ENCODE measurements at regions not wholly inside any gene's neighbourhood (a gene's known extent, or its start where the extent isn't known, plus 50 kb on each side); places are given as distances from the start of the nearest gene placed in this dataset.
"Not testable (repeated sequence)": the region's sequence is repeated elsewhere in the genome, so short reads cannot be mapped to it uniquely, and the experiment has no call there.

GRCh38 chr9:40925149-40925548, 203.3 kb downstream of the FOXD4L6 start:
- peaks cover 70% of the 10 kb centered on the region for H3K9me3 ChIP-seq (ENCODE audit: control insufficient read depth, insufficient read depth, low read length)
- no peak for ATAC-seq
- WGBS (ENCODE audit: insufficient coverage), result 79% methylated on average over 8 of the region's 8 CpGs

GRCh38 chr9:40916399-40916783, 212.1 kb downstream of the FOXD4L6 start:
- H3K27ac Mint-ChIP-seq; intact Hi-C loops (cut with micrococcal nuclease); H3K27me3 Mint-ChIP-seq (ENCODE audit: low read depth in 2 of 2); H3K4me3 Mint-ChIP-seq; DNase-seq; H3K36me3 ChIP-seq (ENCODE audit: control insufficient read depth, insufficient read depth, low read length); H3K27me3 ChIP-seq (ENCODE audit: control insufficient read depth, insufficient read depth, low read length); H3K4me1 ChIP-seq (ENCODE audit: control insufficient read depth, insufficient read depth, low read length); H3K4me1 Mint-ChIP-seq; ATAC-seq; H3K4me3 ChIP-seq (ENCODE audit: low read length); H3K27ac ChIP-seq (ENCODE audit: low read length): not testable (repeated sequence)
- Mint-ChIP-seq H3K36me3 (peaks cover 65% of the 10 kb centered on the region), H3K9me3 (peaks cover 22 to 32% of the 10 kb centered on the region in 2 donors)
- 85% methylated on average over 5 of the region's 5 CpGs for WGBS (ENCODE audit: insufficient coverage)
- H3K9me3 ChIP-seq (ENCODE audit: control insufficient read depth, insufficient read depth, low read length), result peaks cover 57% of the 10 kb centered on the region

More at GRCh38 chr9:40925149-40925548, 203.3 kb downstream of the FOXD4L6 start:
- Mint-ChIP-seq H3K27ac (no peak overlapping the region), H3K4me3 (no peak overlapping the region), H3K9me3 (peaks cover 29 to 46% of the 10 kb centered on the region in 2 donors), H3K36me3 (peaks cover 69% of the 10 kb centered on the region), H3K27me3 (ENCODE audit: low read depth in 2 of 2) (peaks cover 0 to 2% of the 10 kb centered on the region in 2 donors), H3K4me1 (no peaks in the 10 kb centered on the region)
- Histone ChIP-seq H3K4me3 (ENCODE audit: low read length) (no peak overlapping the region), H3K4me1 (ENCODE audit: control insufficient read depth, insufficient read depth, low read length) (no peaks in the 10 kb centered on the region), H3K27ac (ENCODE audit: low read length) (no peak overlapping the region), H3K27me3 (ENCODE audit: control insufficient read depth, insufficient read depth, low read length) (no peaks in the 10 kb centered on the region), H3K36me3 (ENCODE audit: control insufficient read depth, insufficient read depth, low read length) (no peaks in the 10 kb centered on the region)
- intact Hi-C loops (cut with micrococcal nuclease), result no loop called here
- TF ChIP-seq CTCF (IDR thresholded peaks at IDR 0.05), result no peak
- DNase-seq, result no peak

- H3K27me3 ChIP-seq (ENCODE audit: control insufficient read depth, insufficient read depth, low read length); H3K4me1 Mint-ChIP-seq; ATAC-seq; H3K4me1 ChIP-seq (ENCODE audit: control insufficient read depth, insufficient read depth, low read length); H3K36me3 ChIP-seq (ENCODE audit: control insufficient read depth, insufficient read depth, low read length); H3K27ac ChIP-seq (ENCODE audit: low read length); DNase-seq; intact Hi-C loops (cut with micrococcal nuclease); H3K27ac Mint-ChIP-seq; H3K27me3 Mint-ChIP-seq (ENCODE audit: low read depth in 2 of 2); H3K4me3 Mint-ChIP-seq; H3K4me3 ChIP-seq (ENCODE audit: low read length): not testable (repeated sequence)
- peaks cover 62% of the 10 kb centered on the region for H3K9me3 ChIP-seq (ENCODE audit: control insufficient read depth, insufficient read depth, low read length)
- 86% methylated on average over 13 of the region's 13 CpGs for WGBS (ENCODE audit: insufficient coverage)
- peaks cover 70% of the 10 kb centered on the region for H3K36me3 Mint-ChIP-seq
- H3K9me3 Mint-ChIP-seq, result peaks cover 22 to 32% of the 10 kb centered on the region in 2 donors
Measured at GRCh38 chr9:40915660-40916398, 212.7 kb downstream of the FOXD4L6 start.

GRCh38 chr9:40914772-40915659, 213.5 kb downstream of the FOXD4L6 start:
- Mint-ChIP-seq H3K4me1 (no peaks in the 10 kb centered on the region), H3K4me3 (no peak overlapping the region), H3K9me3 (peaks cover 22 to 32% of the 10 kb centered on the region in 2 donors), H3K27ac (no peak overlapping the region), H3K27me3 (ENCODE audit: low read depth in 2 of 2) (no peaks in the 10 kb centered on the region), H3K36me3 (peaks cover 79% of the 10 kb centered on the region)
- 65% methylated on average over 5 of the region's 5 CpGs for WGBS (ENCODE audit: insufficient coverage)
- peak in 1 of 3 donors; percentile 28 for ATAC-seq
- Histone ChIP-seq H3K9me3 (ENCODE audit: control insufficient read depth, insufficient read depth, low read length) (peaks cover 71% of the 10 kb centered on the region), H3K27me3 (ENCODE audit: control insufficient read depth, insufficient read depth, low read length) (no peaks in the 10 kb centered on the region), H3K4me1 (ENCODE audit: control insufficient read depth, insufficient read depth, low read length) (no peaks in the 10 kb centered on the region), H3K4me3 (ENCODE audit: low read length) (no peak overlapping the region), H3K36me3 (ENCODE audit: control insufficient read depth, insufficient read depth, low read length) (no peaks in the 10 kb centered on the region), H3K27ac (ENCODE audit: low read length) (no peak overlapping the region)
- TF ChIP-seq CTCF (IDR thresholded peaks at IDR 0.05), result no peak
- peak in 1 of 2 donors; percentile 2 for DNase-seq
- intact Hi-C loops (cut with micrococcal nuclease), result no loop called here
